HG03280 (cell line): ENCODE measurements at regions not wholly inside any gene's neighbourhood (a gene's known extent, or its start where the extent isn't known, plus 50 kb on each side); places are given as distances from the start of the nearest gene placed in this dataset.
"Not testable (repeated sequence)": the region's sequence is repeated elsewhere in the genome, so short reads cannot be mapped to it uniquely, and the experiment has no call there.

Source experiments
- ATAC-seq: cut with Tn5 transposase; IDR thresholded peaks from one replicate; pipeline ENCODE4 v1.9.1; 2021; ENCODE audit warnings: mild to moderate bottlenecking, moderate library complexity; ENCODE audit not compliant: unreplicated experiment

- no peak for ATAC-seq
Measured at GRCh38 chr3:174536319-174536718, 322.8 kb upstream of the NAALADL2 start.

- no peak for ATAC-seq
Measured at GRCh38 chr3:174538151-174538550, 321.0 kb upstream of the NAALADL2 start.

- ATAC-seq = no peak
Measured at GRCh38 chr3:174540116-174540908, 318.8 kb upstream of the NAALADL2 start.

GRCh38 chr3:174541708-174542315 lies 317.3 kb upstream of the NAALADL2 start:
- no peak for ATAC-seq

- ATAC-seq = no peak
Measured at GRCh38 chr3:174547801-174548435, 311.2 kb upstream of the NAALADL2 start.

- no peak for ATAC-seq
Measured at GRCh38 chr3:174548841-174549623, 310.1 kb upstream of the NAALADL2 start.

GRCh38 chr3:174581558-174581957 lies 277.6 kb upstream of the NAALADL2 start:
- no peak for ATAC-seq

- ATAC-seq = no peak
Measured at GRCh38 chr3:174583396-174583795, 275.7 kb upstream of the NAALADL2 start.

GRCh38 chr3:174587137-174587536 lies 272.0 kb upstream of the NAALADL2 start:
- not testable (repeated sequence) for ATAC-seq

GRCh38 chr3:174596447-174596982 lies 262.6 kb upstream of the NAALADL2 start:
- ATAC-seq = no peak

- ATAC-seq = no peak
Measured at GRCh38 chr3:174598885-174599439, 260.2 kb upstream of the NAALADL2 start.

GRCh38 chr3:174613173-174613572 lies 246.0 kb upstream of the NAALADL2 start:
- no peak for ATAC-seq

- no peak for ATAC-seq
Measured at GRCh38 chr3:174614036-174614435, 245.1 kb upstream of the NAALADL2 start.

GRCh38 chr3:174618368-174619080 lies 240.6 kb upstream of the NAALADL2 start:
- ATAC-seq = no peak

- ATAC-seq = no peak
Measured at GRCh38 chr3:174619239-174619638, 239.9 kb upstream of the NAALADL2 start.

- no peak for ATAC-seq
Measured at GRCh38 chr3:174620138-174620537, 239.0 kb upstream of the NAALADL2 start.

GRCh38 chr3:174620855-174621472 lies 238.2 kb upstream of the NAALADL2 start:
- ATAC-seq = no peak

- no peak for ATAC-seq
Measured at GRCh38 chr3:174633342-174633741, 225.8 kb upstream of the NAALADL2 start.

- ATAC-seq = no peak
Measured at GRCh38 chr3:174636451-174636850, 222.7 kb upstream of the NAALADL2 start.

- no peak for ATAC-seq
Measured at GRCh38 chr3:174639406-174639805, 219.7 kb upstream of the NAALADL2 start.
